ENCODE measurements at regions not wholly inside any gene's neighbourhood (a gene's known extent, or its start where the extent isn't known, plus 50 kb on each side); places are given as distances from the start of the nearest gene placed in this dataset.

- intact Hi-C loops (cut with micrococcal nuclease), result loop anchor here (1.0 to 10.0 kb wide), 2 partner anchors 676 to 780 kb away; no protein-coding TSS in a partner anchor
These were observed 193.8 kb upstream of the KLF6 start for GRCh38 chr10:3978761-3979160.

GRCh38 chr10:3978174-3978573, 193.2 kb upstream of the KLF6 start:
- intact Hi-C loops (cut with micrococcal nuclease), result loop anchor here (10.0 kb wide), 1 partner anchor 677 kb away; no protein-coding TSS in a partner anchor

- intact Hi-C loops (cut with micrococcal nuclease), result loop anchor here (2.0 to 10.0 kb wide), 2 partner anchors 31 to 677 kb away; no protein-coding TSS in a partner anchor
These were observed 192.8 kb upstream of the KLF6 start for GRCh38 chr10:3977761-3978160.

- intact Hi-C loops (cut with micrococcal nuclease), result loop anchor here (2.0 to 10.0 kb wide), 2 partner anchors 32 to 678 kb away; no protein-coding TSS in a partner anchor
These were observed 191.7 kb upstream of the KLF6 start for GRCh38 chr10:3976718-3977117.

GRCh38 chr10:3976171-3976570, 191.2 kb upstream of the KLF6 start:
- intact Hi-C loops (cut with micrococcal nuclease), result loop anchor here (2.0 to 10.0 kb wide), 2 partner anchors 33 to 679 kb away; no protein-coding TSS in a partner anchor

GRCh38 chr10:3975016-3975415, 190.0 kb upstream of the KLF6 start:
- intact Hi-C loops (cut with micrococcal nuclease), result loop anchor here (10.0 kb wide), 1 partner anchor 680 kb away; no protein-coding TSS in a partner anchor

- intact Hi-C loops (cut with micrococcal nuclease), result loop anchor here (1.0 to 10.0 kb wide), 8 partner anchors 23 to 682 kb away; partner anchors contain the start of gene KLF6
These were observed 187.7 kb upstream of the KLF6 start for GRCh38 chr10:3972460-3973301.

GRCh38 chr10:3971713-3972112, 186.7 kb upstream of the KLF6 start:
- intact Hi-C loops (cut with micrococcal nuclease), result loop anchor here (1.0 to 10.0 kb wide), 8 partner anchors 22 to 683 kb away; partner anchors contain the start of gene KLF6

GRCh38 chr10:3969876-3970666, 185.1 kb upstream of the KLF6 start:
- intact Hi-C loops (cut with micrococcal nuclease), result loop anchor here (1.0 to 10.0 kb wide), 3 partner anchors 9 to 685 kb away; no protein-coding TSS in a partner anchor

GRCh38 chr10:3968727-3969126, 183.7 kb upstream of the KLF6 start:
- intact Hi-C loops (cut with micrococcal nuclease), result no loop called here

- intact Hi-C loops (cut with micrococcal nuclease), result no loop called here
These were observed 179.5 kb upstream of the KLF6 start for GRCh38 chr10:3964516-3964915.

GRCh38 chr10:3963191-3963673, 178.2 kb upstream of the KLF6 start:
- intact Hi-C loops (cut with micrococcal nuclease), result no loop called here

GRCh38 chr10:3961082-3961481, 176.1 kb upstream of the KLF6 start:
- intact Hi-C loops (cut with micrococcal nuclease), result loop anchor here (1.0 to 2.0 kb wide), 3 partner anchors 9 to 20 kb away; no protein-coding TSS in a partner anchor

- intact Hi-C loops (cut with micrococcal nuclease), result loop anchor here (2.0 kb wide), 1 partner anchor 20 kb away; no protein-coding TSS in a partner anchor
These were observed 175.5 kb upstream of the KLF6 start for GRCh38 chr10:3960496-3960895.

GRCh38 chr10:3959370-3960325, 174.6 kb upstream of the KLF6 start:
- intact Hi-C loops (cut with micrococcal nuclease), result loop anchor here (2.0 kb wide), 1 partner anchor 21 kb away; no protein-coding TSS in a partner anchor

GRCh38 chr10:3958472-3958996, 173.5 kb upstream of the KLF6 start:
- intact Hi-C loops (cut with micrococcal nuclease), result no loop called here

- intact Hi-C loops (cut with micrococcal nuclease), result no loop called here
These were observed 171.1 kb upstream of the KLF6 start for GRCh38 chr10:3955955-3956617.

GRCh38 chr10:3955493-3955892, 170.5 kb upstream of the KLF6 start:
- intact Hi-C loops (cut with micrococcal nuclease), result no loop called here

- intact Hi-C loops (cut with micrococcal nuclease), result no loop called here
These were observed 169.6 kb upstream of the KLF6 start for GRCh38 chr10:3954615-3955014.
